ENCODE measurements at regions not wholly inside any gene's neighbourhood (a gene's known extent, or its start where the extent isn't known, plus 50 kb on each side); places are given as distances from the start of the nearest gene placed in this dataset.
A peak's percentile ranks its signal among the peaks of the same experiment; 100 is the strongest.

DNA sequence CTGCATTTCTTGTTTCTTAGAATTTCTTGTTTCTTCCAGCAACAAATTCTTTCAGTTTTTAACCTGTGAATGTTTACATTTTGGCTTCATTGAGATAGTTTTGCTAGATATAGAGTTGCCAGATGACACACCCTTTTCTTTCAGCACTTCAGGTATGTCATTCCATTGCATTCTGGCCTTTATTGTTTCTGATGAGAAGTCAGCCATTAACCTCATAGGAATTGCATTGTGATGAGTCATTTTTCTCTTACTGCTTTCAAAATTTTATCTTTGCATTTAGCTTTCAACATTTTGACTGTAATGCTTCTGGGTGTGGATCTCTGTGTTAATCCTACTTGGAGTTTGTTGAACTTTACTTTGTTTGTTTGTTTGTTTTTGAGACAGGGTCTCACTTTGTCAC, 440.3 kb upstream of the HS3ST5 start:
- H3K36me3 ChIP-seq (ENCODE audit: control insufficient read depth, insufficient read depth, low read length), result no peaks in the 10 kb centered on the region
- intact Hi-C loops (cut with micrococcal nuclease) (no loop called here), in situ Hi-C loops (cut with MboI) (no loop called here)
- no peaks in the 10 kb centered on the region for H3K9me1 ChIP-seq (ENCODE audit: control insufficient read depth, insufficient read depth, low read length)
- ChIA-PET POLR2A (no interaction called here), CTCF (ENCODE audit: low intra/inter-chr PET ratio) (no interaction called here)
- no peaks in the 10 kb centered on the region for H4K20me1 ChIP-seq (replicated peaks; ENCODE audit: control insufficient read depth, insufficient read depth, low read length)
- no peak overlapping the region for H3K9ac ChIP-seq (ENCODE audit: insufficient read depth in 1 of 2, low read depth in 2 of 2, low read length in 2 of 2)
- no peaks in the 10 kb centered on the region for H3K4me1 ChIP-seq (replicated peaks in 1 of 2; ENCODE audit: control insufficient read depth in 2 of 2, insufficient read depth in 2 of 2, low read length in 2 of 2)
- TF ChIP-seq ZBTB17 (CRISPR knock-in tag; IDR thresholded peaks at IDR 0.05) (no peak), ZNF41 (CRISPR knock-in tag; conservative IDR thresholded peaks at IDR 0.05) (no peak), ZNF76 (CRISPR knock-in tag; IDR thresholded peaks at IDR 0.05; ENCODE audit: borderline replicate concordance) (no peak), JUND (IDR thresholded peaks at IDR 0.05; ENCODE audit: borderline replicate concordance, low read depth, low read length) (no peak), JUND (tag; IDR thresholded peaks at IDR 0.05; ENCODE audit: borderline replicate concordance, low read depth, low read length) (peak; percentile 34; the same call in 1 of the 3 replicates)
- TF ChIP-seq, protein P1, sequence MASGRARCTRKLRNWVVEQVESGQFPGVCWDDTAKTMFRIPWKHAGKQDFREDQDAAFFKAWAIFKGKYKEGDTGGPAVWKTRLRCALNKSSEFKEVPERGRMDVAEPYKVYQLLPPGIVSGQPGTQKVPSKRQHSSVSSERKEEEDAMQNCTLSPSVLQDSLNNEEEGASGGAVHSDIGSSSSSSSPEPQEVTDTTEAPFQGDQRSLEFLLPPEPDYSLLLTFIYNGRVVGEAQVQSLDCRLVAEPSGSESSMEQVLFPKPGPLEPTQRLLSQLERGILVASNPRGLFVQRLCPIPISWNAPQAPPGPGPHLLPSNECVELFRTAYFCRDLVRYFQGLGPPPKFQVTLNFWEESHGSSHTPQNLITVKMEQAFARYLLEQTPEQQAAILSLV (tag; IDR thresholded peaks at IDR 0.05), result no peak
- no peak overlapping the region for H2AFZ ChIP-seq (ENCODE audit: low read depth, low read length)
- no peaks in the 10 kb centered on the region for H3K79me2 ChIP-seq (ENCODE audit: control insufficient read depth, insufficient read depth, low read length)
- no TSS peak for BruUV-seq (replicated peaks)
- no peaks in the 10 kb centered on the region for H3K27me3 ChIP-seq (ENCODE audit: control insufficient read depth in 2 of 2, insufficient read depth in 2 of 2, low read length in 2 of 2)
- no peak overlapping the region for H3K4me2 ChIP-seq (ENCODE audit: insufficient read depth, low read length)
- H3K27ac ChIP-seq (ENCODE audit: extremely low read depth, low read depth, low read length), result no peak overlapping the region
- no peaks in the 10 kb centered on the region for H3K9me3 ChIP-seq (replicated peaks; ENCODE audit: control insufficient read depth, insufficient read depth, low read depth, low read length)
- DNase-seq (ENCODE audit: extremely low read depth in 1 of 4, low spot score in 3 of 4) (no peak), FAIRE-seq (no peak), ATAC-seq (no peak)
- H3K4me3 ChIP-seq, result no peak overlapping the region

DNA sequence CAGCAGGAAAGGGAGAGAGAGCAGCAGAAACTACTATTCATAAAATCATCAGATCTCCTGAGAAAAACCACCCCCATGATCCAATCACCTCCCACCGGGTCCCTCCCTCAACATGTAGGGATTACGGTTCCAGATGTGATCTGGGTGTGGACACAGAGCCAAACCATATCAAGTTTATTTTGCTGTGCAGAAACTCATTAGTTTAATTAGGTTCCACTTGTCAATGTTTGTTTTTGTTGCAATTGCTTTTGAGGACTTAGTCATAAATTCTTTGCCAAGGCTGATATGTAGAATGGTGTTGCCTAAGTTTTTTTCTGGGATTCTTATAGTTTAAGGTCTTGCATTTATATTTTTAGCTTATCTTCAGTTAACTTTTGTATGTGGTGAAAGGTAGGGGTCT, 422.0 kb upstream of the HS3ST5 start:
- ATAC-seq (no peak), DNase-seq (ENCODE audit: extremely low read depth in 1 of 4, low spot score in 3 of 4) (no peak), FAIRE-seq (no peak)
- Histone ChIP-seq H2AFZ (ENCODE audit: low read depth, low read length) (no peak overlapping the region), H3K27ac (ENCODE audit: extremely low read depth, low read depth, low read length) (no peak overlapping the region), H4K20me1 (replicated peaks; ENCODE audit: control insufficient read depth, insufficient read depth, low read length) (no peaks in the 10 kb centered on the region), H3K4me3 (no peak overlapping the region), H3K9me1 (ENCODE audit: control insufficient read depth, insufficient read depth, low read length) (no peaks in the 10 kb centered on the region), H3K27me3 (ENCODE audit: control insufficient read depth in 2 of 2, insufficient read depth in 2 of 2, low read length in 2 of 2) (no peaks in the 10 kb centered on the region), H3K36me3 (ENCODE audit: control insufficient read depth, insufficient read depth, low read length) (no peaks in the 10 kb centered on the region), H3K9me3 (replicated peaks; ENCODE audit: control insufficient read depth, insufficient read depth, low read depth, low read length) (no peaks in the 10 kb centered on the region), H3K9ac (ENCODE audit: insufficient read depth in 1 of 2, low read depth in 2 of 2, low read length in 2 of 2) (no peak overlapping the region), H3K79me2 (ENCODE audit: control insufficient read depth, insufficient read depth, low read length) (no peaks in the 10 kb centered on the region), H3K4me1 (replicated peaks in 1 of 2; ENCODE audit: control insufficient read depth in 2 of 2, insufficient read depth in 2 of 2, low read length in 2 of 2) (no peaks in the 10 kb centered on the region), H3K4me2 (ENCODE audit: insufficient read depth, low read length) (no peak overlapping the region)
- TF ChIP-seq CEBPG (CRISPR knock-in tag; IDR thresholded peaks at IDR 0.05) (no peak), CEBPG (tag; conservative IDR thresholded peaks at IDR 0.05 in 1 of 2, IDR thresholded peaks at IDR 0.05 in 1 of 2) (no peak)
- in situ Hi-C loops (cut with MboI), result no loop called here
- CTCF ChIA-PET (ENCODE audit: low intra/inter-chr PET ratio), result no interaction called here
- BruUV-seq (replicated peaks), result no TSS peak
- intact Hi-C loops (cut with micrococcal nuclease), result no loop called here
- 3% methylated on average over 2 of the region's 2 CpGs for WGBS (ENCODE audit: insufficient coverage, low coverage, missing lambda C conversion rate)
- POLR2A ChIA-PET, result no interaction called here

All from K562 (cell line).